Renal cortical epithelial cell (primary cell): ENCODE measurements at regions not wholly inside any gene's neighbourhood (a gene's known extent, or its start where the extent isn't known, plus 50 kb on each side); places are given as distances from the start of the nearest gene placed in this dataset.
"Not testable (repeated sequence)": the region's sequence is repeated elsewhere in the genome, so short reads cannot be mapped to it uniquely, and the experiment has no call there.

Source experiments
- DNase-seq: peaks from one replicate; pipeline ENCODE4 v3.0.0-alpha.2; 2011; ENCODE audit warnings: low read depth

DNA sequence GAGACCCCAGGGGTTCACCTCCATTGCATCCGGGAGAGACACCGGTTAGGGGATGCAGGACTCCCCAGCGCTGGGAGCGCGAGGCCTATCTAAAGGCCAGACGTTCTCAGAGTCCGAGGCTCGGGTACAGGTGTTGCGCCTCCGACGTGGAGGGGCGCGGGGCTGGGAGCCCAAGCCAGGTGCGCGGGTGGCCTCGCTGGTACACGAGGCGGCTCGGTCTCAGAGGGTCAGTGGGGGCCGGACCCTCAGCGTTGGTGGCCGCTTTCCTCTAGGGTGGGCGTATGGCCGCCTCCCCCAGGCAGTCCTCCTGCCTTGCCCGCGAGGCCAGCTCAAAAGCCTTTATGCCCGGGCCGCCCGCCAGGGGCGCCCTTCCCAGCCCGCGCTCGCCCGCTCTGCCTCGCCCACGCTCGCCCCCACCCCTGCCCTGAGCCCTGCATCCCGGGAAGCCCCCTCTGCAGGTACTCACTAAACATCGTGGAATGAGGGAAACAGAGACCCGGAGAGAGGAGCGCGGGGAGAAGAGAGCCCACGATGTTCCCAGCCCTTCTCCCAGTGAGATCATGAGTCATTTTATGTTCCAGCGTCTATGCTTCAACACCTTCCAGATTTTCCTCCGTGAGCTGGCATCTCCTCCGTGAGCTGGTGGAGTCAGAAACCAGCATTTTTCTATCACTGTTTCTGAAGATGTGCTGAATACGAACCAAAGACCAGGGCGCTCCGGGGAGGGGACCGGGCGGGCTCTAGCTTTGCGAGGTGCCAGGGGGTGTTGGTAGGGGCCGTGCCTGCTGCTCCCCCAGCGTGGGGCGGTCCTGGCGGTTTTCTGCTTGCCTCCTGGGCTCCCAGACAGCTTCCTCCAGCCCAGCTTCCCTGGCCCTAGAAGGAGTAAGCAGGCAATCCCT, 73.8 kb downstream of the DIO3 start:
- no peak for DNase-seq

DNA sequence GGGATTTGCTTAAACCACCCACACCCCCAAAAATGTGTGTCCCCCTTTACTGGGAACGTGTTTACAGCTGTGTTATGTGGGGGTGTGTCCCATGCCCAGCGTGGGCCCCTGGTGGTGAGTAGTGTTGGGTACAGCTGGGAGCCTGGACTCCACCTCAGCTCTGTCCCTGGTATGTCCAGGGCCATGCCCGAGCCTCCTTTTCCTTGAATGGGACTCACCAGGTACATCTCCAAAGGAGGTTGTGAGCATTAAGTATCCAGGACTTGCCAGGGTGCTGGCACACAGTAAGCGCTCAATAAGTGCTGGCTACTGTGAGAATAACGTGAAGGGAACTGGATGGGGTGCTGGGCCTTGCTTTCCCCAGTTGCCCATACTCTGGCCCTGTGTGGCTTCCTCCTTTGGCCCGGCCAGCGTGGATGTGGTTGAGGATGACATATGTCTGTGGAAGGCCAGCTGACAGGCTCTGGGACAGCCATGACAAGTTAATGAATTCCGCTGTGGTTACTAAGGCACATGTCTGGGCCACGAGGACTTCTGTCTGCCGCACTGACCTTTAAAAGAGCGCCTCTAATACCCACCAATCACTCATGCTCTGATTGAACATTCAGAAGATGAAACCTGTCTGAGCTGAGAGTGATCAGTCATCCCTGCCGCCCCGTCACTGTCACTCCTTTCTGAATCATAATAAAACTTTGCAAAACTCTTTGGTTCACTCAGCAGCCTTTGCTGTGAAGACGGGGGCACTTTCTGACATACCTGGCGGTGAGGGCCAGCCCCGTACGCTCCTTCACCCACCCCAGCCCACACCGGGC, 74.7 kb downstream of the DIO3 start:
- no peak for DNase-seq

DNA sequence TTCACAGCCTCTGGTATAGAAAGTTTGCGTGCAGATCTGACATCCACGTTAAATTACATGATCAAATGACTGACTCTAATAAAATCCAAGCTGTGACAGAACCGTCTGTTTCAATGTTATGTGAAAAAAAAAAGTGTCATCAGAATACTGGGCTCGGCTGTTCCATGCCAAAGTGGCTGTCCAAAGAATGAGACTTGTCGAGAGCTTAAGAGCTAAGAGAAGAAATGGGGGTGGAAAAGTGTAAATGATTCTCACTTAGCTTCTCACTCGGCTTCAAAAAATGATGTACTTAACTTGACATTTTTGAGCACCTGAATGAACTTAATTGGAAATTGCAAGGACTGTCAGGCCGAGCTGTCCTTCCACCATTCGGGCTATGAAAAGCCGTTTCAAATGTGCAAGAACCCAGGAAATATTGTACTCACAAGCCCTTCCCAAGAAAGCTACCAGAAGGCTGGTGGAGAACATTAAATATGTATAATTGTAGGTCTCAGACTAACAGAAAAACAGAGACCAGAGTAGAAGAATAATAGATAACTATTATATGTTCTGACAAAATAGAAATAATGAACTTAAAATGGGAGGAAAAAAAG, 78.0 kb downstream of the DIO3 start:
- no peak for DNase-seq

DNA sequence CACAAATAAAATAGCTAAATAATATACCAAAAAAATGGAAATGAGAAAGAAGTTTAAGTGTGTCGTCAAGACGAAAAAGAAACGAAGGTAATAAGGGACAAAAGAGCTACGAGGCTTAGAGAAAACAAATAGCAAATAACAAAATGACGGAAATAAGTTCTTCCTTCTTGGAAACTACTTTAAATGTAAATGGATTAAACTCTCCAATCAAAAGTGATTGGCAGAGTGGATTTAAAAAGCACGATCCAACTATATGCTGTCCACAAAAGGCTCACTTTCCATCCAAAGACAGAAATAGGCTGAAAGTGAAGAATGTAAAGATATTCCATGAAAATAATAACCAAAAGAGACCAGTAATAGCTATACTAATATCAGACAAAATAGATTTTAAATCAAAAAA, 82.4 kb downstream of the DIO3 start:
- DNase-seq: no peak

DNA sequence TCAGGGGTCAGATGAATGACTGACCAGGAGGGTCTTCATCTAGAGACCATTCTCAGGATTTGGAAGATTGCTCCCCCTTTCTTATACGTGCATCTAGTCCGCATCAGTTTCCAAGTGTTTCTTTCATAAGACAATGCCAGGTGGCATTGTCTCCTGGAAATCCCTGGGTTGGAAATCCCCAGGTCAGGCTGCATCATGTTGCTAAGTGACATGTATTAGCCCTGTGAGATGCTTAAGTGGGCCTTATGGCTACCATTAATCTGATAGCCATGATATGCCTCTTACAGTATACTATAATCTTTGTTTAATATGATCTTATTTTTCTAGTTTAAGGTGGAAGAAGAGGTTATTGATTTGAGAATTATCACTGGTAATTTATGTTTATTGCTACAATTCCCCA, 92.8 kb downstream of the DIO3 start:
- no peak for DNase-seq

DNA sequence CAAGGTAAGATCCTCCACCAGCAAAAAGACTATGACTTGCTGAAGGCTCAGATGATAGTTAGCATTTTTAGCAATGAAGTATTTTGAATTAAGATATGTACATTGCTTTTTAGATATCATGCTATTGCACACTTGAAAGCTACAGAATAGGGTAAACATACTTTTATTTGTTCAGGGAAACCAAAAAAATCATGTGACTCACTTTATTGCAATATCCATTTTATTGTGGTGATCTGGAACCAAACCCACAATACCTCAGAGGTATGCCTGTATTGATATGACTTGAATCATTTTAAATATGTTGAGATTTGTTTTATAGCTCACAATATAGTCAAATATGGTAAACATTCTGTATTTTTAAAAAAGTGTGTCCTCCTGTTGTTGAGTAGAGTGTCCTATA, 96.1 kb downstream of the DIO3 start:
- DNase-seq: no peak

DNA sequence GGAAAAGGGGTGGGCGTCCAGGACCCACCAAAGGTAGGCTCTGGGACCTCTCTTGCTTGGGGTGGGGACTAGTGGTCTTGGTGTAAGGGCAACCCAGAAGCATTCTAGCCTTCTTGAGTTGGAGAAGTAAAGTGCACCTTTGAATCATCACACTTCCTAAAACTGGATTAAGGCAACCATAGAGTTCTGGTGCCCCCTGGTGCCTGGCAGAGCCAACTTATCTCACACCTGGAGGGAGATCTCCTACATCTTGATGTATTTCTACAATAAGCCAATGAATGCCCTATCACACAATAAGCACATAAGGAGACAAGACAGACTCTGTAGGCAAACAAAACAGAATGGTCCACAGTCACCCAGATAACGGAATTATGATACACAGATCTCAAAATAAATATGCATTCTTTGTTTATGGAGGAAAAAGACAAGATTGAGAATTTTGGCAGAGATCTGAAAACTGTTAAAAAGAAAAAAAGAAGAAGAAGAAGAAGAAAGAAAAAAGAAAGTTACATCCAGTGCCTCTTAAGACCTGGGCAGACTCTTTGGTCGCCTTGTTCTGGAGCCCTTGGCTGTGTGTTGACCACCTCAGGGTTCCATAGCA, 95.9 kb upstream of the PPP2R5C start:
- DNase-seq: peak; percentile 51

DNA sequence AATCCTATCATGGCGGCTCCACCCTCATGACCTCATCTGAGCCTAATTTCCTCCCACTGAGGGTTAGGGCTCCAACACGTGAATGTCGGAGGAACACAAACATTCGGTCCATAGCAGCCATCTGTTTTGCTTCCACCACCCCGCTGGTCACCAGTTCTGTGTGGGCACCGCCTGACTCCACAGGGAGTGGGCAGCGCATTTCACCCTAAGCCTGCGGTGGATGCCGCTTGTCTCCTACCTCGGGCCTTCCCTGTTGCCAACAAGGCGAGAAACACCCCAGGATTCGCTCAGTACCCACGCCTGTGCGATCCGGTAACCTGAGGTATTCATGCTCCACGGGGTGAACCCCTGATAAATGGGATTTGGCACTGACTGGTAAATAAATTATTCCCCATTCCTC, 95.2 kb upstream of the PPP2R5C start:
- no peak for DNase-seq

DNA sequence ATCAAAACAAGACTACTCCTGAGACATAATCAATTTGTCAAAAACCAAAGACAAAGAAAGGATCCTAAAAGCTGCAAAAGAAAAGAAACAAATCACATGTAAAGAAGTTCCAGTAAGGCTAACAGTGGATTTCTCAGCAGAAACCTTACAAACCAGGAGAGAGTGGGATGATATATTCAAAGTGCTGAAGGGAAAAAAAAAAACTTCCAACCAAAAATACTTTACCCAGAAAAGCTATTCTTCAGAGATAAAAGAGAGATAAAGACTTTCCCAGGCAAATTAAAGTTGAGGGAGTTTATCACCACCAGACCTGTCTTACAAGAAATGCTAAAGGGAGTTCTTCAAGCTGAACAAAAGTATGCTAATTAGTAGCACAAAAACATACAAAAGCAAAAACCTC, 91.9 kb upstream of the PPP2R5C start:
- no peak for DNase-seq

DNA sequence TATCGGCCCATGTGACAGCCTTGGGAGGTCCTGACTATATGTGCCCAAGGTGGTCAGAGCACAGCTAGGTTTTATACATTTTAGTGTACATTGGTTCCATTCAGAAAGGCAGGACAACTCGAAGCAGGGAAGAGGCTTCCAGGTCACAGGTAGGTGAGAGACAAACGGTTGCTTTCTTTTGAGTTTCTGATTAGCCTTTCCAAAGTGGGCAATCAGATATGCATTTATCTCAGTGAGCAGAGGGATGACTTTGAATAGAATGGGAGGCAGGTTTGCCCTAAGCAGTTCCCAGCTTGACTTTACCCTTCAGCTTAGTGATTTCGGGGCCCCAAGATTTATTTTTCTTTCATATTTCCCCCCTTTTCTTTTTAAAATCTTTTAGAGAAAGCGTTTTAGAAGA, 87.6 kb upstream of the PPP2R5C start:
- DNase-seq: no peak

DNA sequence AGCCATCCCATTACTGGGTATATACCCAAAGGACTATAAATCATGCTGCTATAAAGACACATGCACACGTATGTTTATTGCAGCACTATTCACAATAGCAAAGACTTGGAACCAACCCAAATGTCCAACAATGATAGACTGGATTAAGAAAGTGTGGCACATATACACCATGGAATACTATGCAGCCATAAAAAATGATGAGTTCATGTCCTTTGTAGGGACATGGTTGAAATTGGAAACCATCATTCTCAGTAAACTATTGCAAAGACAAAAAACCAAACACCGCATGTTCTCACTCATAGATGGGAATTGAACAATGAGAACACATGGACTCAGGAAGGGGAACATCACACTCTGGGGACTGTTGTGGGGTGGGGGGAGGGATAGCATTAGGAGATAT, 85.7 kb upstream of the PPP2R5C start:
- DNase-seq: not testable (repeated sequence)

DNA sequence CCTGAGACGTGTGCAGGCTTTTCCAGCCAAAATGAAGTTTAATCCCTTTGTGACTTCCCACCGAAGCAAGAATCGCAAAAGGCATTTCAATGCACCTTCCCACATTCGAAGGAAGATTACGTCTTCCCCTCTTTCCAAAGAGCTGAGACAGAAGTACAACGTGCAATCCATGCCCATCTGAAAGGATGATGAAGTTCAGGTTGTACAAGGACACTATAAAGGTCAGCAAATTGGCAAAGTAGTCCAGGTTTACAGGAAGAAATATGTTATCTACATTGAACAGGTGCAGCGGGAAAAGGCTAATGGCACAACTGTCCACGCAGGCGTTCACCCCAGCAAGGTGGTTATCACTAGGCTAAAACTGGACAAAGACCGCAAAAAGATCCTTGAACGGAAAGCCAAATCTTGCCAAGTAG, 83.6 kb upstream of the PPP2R5C start:
- DNase-seq: not testable (repeated sequence)

DNA sequence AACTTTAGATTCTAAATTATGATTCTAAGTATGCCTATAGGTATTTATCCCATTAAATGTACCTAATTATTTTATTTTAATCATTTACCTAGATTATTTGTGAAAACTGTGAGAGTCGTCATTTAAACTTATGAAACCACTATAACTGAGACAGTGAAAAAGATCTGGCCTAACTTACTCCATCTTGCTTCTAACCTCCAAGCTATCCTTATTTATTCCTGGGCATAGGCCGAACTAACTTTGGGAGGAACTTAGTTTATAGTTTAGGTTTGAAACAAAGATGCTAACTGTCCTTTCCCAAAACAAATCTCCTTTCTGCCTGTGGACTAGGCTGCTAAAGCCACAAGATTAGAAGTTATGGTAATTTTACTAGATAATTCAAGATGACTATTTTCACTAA, 79.7 kb upstream of the PPP2R5C start:
- DNase-seq: no peak

DNA sequence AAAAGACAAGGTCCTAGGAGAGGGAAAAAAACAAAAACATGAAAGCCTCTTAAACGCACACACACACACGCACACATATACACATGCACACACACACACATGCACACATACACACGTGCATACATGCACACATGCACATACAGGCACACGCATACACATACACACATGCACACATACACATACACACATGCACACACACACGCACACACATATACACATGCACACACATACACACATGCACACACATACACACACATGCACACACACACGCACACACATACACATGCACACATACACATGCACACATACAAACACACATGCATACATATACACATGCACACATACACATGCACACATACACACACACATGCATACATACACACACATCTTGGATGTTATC, 78.1 kb upstream of the PPP2R5C start:
- DNase-seq: no peak

DNA sequence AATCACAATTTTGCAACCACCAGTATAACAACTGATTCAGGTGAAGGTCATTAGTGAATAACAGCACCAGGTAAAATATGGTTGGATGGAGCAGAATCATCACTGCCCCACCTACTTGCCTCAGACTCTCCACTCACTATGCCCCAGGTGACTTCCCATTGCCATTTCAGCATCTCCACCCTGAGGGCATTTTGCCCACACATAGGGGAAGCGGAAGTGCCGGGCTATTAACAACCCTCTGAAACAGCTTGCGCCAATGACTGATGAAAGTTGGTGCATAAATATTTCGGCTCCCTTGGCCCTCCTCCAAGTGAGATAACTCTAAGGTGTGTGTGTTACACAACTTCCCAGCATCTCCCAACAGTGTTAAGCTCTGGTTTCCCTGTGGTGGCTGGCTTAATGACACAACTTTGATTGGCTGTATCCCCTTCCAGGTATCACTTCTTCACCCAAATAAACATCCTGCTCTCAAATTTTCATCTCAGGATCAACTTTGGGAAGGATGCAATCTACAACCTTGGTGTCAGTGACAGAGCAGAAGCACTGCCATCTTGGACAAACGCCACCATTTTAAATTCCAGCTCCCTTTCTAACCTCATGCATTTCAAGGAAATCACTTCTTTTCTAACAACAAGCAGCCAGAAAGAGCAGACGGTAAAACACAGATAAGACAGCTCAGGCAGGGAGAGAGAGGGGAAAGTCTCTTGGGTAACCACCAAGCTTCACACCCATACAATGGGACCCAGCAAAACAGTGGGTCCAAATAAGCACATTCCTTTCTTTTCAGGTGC, 73.6 kb upstream of the PPP2R5C start:
- DNase-seq: no peak

DNA sequence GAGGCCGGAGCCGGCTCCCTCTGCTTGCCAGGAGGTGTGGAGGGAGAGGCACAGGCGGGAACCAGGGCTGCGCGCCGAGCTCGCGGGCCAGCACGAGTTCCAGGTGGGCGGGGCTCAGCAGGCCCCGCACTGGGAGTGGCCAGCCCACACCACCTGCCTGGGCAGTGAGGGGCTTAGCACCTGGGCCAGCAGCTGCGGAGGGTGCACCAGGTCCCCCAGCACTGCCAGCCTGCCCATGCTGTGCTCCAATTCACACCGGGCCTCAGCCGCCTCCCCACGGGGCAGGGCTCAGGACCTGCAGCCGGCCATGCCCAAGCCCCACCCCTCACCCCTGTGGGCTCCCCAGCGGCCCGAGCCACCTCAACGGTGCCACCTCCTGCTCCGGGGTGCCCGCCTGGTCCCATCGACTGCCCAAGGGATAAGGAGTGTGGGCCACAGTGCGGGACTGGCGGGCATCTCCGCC, 72.4 kb upstream of the PPP2R5C start:
- DNase-seq: no peak

DNA sequence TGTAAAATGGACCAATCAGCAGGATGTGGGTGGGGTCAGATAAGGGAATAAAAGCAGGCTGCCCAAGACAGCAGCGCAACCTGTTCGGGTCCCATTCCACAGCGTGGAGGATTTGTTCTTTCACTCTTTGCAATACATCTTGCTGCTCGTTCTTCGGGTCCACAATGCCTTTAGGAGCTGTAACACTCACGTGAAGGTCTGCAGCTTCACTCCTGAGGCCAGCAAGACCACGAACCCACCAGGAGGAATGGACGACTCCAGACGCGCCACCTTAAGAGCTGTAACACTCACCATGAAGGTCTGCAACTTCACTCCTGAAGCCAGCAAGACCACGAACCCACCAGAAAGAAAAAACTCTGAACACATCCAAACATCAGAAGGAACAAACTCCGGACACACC, 71.5 kb upstream of the PPP2R5C start:
- DNase-seq: not testable (repeated sequence)

DNA sequence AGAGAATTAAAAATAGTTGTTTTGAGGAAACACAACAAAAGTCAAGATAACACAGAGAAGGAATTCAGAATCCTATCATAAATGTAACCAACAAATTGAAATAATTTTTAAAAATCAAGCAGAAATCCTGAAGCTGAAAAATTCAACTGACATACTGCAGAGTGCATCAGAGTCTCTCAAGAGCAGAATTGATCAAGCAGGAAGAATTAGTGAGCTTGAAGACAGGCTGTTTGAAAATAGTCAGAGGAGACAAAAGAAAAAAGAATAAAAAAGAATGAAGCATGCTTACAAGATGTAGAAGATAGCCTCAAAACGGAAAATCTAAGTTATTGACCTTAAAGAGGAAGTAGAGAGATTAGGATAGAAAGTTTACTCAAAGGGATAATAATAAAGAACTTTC, 65.8 kb upstream of the PPP2R5C start:
- DNase-seq: no peak

DNA sequence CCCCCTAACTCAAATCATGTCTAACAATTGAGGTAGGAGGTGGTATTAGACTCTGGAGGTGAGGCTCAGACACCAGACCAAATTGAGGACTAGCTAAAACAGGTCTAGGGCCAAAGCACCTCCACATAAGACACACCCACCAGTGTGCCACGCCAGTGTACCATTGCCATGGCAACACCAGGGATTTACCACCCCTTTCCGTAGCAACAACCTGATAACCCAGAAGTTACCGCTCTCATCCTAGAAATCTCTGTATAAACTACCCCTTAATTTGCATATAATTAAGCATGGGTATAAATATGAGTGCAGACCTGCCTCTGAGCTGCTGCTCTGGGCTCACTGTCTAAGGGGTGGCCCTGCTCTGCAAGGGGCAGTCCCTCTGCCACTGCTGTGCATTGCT, 57.4 kb upstream of the PPP2R5C start:
- DNase-seq: no peak

DNA sequence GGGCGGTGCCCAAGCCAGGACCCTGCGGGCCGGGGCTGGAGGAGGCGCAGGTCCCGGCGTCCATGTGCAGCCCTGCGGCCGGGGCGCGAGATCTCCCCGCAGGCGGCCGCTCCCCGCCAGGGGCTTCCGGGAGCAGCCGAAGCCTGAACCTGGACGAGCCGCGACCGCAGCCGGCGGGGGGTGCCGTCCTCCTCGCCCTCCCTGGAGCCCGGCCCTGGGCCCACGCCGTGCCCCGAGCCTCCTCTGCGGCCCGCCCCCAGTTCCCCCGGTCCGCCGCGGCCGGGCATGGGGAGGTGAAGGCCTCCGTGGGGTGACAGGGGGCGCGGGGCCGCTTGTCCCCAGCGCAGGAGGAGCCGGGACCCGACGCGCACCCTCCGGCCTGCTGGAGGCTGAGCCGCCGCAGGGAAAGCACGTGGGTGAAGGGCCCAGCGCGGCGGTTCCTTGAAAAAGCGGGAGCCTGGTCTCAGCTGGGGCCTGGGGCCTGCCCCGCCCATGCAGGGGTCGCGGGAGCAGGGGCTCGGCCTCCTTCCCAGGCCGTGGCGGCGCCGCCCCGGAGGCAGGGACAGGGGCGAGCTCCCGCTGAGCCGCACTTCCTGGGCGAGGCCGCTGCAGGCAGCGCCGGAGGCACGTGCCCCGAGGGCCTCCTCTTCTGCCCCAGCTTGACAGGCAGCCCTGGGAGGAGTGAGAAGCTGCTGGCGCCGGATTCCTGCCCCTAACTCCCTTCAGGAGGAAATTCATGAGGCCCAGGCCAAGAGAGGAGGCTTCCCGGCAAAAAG, 55.6 kb upstream of the PPP2R5C start:
- DNase-seq: no peak
